PC-3 (cell line): ENCODE measurements at regions not wholly inside any gene's neighbourhood (a gene's known extent, or its start where the extent isn't known, plus 50 kb on each side); places are given as distances from the start of the nearest gene placed in this dataset.

ENCODE experiments used
- EZH2 ChIP-seq: fragments of 300-600 bp; sonication (generic); IDR thresholded peaks from one replicate; pipeline ENCODE4 v1.6.1; 2017; ENCODE audit warnings: antibody characterized with exemption, mild to moderate bottlenecking, low read length; ENCODE audit not compliant: unreplicated experiment
- TF ChIP-seq, protein P1 (sequence below): fragments of 300-600 bp; sonication (generic); conservative IDR thresholded peaks from 2 replicates; pipeline ENCODE4 v1.5.1; 2017; ENCODE audit warnings: antibody characterized with exemption, low read depth, mild to moderate bottlenecking, low read length

DNA sequence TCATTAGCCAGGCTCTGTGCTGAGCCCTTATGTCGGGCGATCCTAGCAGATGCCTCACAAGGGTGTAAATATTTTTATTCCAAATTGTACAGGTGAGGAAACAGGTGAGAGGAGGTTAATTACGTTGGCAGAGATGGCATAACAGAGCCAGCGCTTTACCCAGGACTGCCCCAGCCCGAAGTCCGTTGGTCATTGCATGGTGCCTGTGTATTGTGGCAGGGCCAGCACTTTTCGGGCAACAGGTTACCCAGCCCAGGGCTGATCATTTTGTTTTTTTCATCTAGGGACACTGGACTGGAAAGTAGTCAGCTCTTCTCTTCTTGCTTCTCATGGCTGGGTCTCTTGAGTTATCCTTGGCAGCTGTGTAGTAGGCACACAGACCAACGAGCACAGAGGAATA is 202.2 kb upstream of the NAV2 start:
- TF ChIP-seq, protein P1, sequence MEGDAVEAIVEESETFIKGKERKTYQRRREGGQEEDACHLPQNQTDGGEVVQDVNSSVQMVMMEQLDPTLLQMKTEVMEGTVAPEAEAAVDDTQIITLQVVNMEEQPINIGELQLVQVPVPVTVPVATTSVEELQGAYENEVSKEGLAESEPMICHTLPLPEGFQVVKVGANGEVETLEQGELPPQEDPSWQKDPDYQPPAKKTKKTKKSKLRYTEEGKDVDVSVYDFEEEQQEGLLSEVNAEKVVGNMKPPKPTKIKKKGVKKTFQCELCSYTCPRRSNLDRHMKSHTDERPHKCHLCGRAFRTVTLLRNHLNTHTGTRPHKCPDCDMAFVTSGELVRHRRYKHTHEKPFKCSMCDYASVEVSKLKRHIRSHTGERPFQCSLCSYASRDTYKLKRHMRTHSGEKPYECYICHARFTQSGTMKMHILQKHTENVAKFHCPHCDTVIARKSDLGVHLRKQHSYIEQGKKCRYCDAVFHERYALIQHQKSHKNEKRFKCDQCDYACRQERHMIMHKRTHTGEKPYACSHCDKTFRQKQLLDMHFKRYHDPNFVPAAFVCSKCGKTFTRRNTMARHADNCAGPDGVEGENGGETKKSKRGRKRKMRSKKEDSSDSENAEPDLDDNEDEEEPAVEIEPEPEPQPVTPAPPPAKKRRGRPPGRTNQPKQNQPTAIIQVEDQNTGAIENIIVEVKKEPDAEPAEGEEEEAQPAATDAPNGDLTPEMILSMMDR = no peak
- no peak for TF ChIP-seq EZH2
